Osteoblast (primary cell): ENCODE measurements at regions not wholly inside any gene's neighbourhood (a gene's known extent, or its start where the extent isn't known, plus 50 kb on each side); places are given as distances from the start of the nearest gene placed in this dataset.

ENCODE experiments used
- DNase-seq: peaks from one replicate; pipeline ENCODE4 v3.0.0; 2011; ENCODE audit warnings: low spot score, mixed read lengths; ENCODE audit not compliant: insufficient read length; ENCODE audit errors: missing footprints
- H2AFZ ChIP-seq: 2 replicates; pipeline ENCODE4 v1.6.0; 2011; ENCODE audit warnings: mild to moderate bottlenecking, low read length
- H3K27ac ChIP-seq: 2 replicates; pipeline ENCODE4 v1.5.1; 2011; ENCODE audit warnings: mild to moderate bottlenecking, low read depth, low read length, moderate library complexity
- H3K27me3 ChIP-seq: 2 replicates; pipeline ENCODE4 v1.6.0; 2012; ENCODE audit warnings: mild to moderate bottlenecking, control low read depth, inconsistent platforms, low read length, moderate library complexity; ENCODE audit not compliant: insufficient read depth
- H3K36me3 ChIP-seq: 2 replicates; pipeline ENCODE4 v1.5.1; 2011; ENCODE audit warnings: mild to moderate bottlenecking, low read length, control low read depth, moderate library complexity; ENCODE audit not compliant: insufficient read depth
- H3K4me1 ChIP-seq: 2 replicates; pipeline ENCODE4 v1.5.1; 2011; ENCODE audit warnings: mild to moderate bottlenecking, low read length, control low read depth, moderate library complexity; ENCODE audit not compliant: insufficient read depth
- H3K4me2 ChIP-seq: 2 replicates; pipeline ENCODE4 v1.6.0; 2011; ENCODE audit warnings: mild to moderate bottlenecking, low read length; ENCODE audit not compliant: insufficient read depth
- H3K4me3 ChIP-seq: fragments of 200-600 bp; sonication (generic); 3 replicates; pipeline ENCODE4 v1.5.1; 2012; ENCODE audit warnings: mild to moderate bottlenecking, low read length, inconsistent platforms; ENCODE audit not compliant: insufficient read depth
- H3K79me2 ChIP-seq: 2 replicates; pipeline ENCODE4 v1.6.0; 2012; ENCODE audit warnings: mild to moderate bottlenecking, low read length, control low read depth, inconsistent platforms; ENCODE audit not compliant: insufficient read depth
- H3K9me3 ChIP-seq: 2 replicates; pipeline ENCODE4 v1.5.1; 2011; ENCODE audit warnings: low read depth, low read length, control low read depth
- H4K20me1 ChIP-seq: 2 replicates; pipeline ENCODE4 v1.6.0; 2012; ENCODE audit warnings: mild to moderate bottlenecking, low read length, control low read depth; ENCODE audit not compliant: insufficient read depth
- CTCF ChIP-seq: IDR thresholded peaks from 2 replicates; pipeline ENCODE4 v1.5.1; 2011; ENCODE audit warnings: mild to moderate bottlenecking, low read depth, low read length, moderate library complexity; ENCODE audit errors: extremely low read depth

GRCh38 chr10:28387140-28387539, 84.3 kb upstream of the MPP7 start:
- Histone ChIP-seq H3K9me3 (no peaks in the 10 kb centered on the region), H3K27me3 (peaks cover 31% of the 10 kb centered on the region), H3K36me3 (no peaks in the 10 kb centered on the region), H4K20me1 (no peaks in the 10 kb centered on the region), H3K27ac (no peak overlapping the region), H3K4me1 (no peaks in the 10 kb centered on the region), H3K79me2 (no peaks in the 10 kb centered on the region), H3K4me2 (no peak overlapping the region), H2AFZ (no peak overlapping the region), H3K4me3 (no peak overlapping the region)
- DNase-seq, result peak; percentile 8
- no peak for TF ChIP-seq CTCF

GRCh38 chr10:28391283-28391682, 88.4 kb upstream of the MPP7 start:
- Histone ChIP-seq H3K27ac (no peak overlapping the region), H4K20me1 (no peaks in the 10 kb centered on the region), H3K4me3 (no peak overlapping the region), H2AFZ (no peak overlapping the region), H3K9me3 (no peaks in the 10 kb centered on the region), H3K79me2 (no peaks in the 10 kb centered on the region), H3K36me3 (no peaks in the 10 kb centered on the region), H3K27me3 (peaks cover 10% of the 10 kb centered on the region), H3K4me1 (no peaks in the 10 kb centered on the region), H3K4me2 (no peak overlapping the region)
- DNase-seq, result no peak
- TF ChIP-seq CTCF, result no peak

GRCh38 chr10:28393956-28394568, 91.2 kb upstream of the MPP7 start:
- TF ChIP-seq CTCF, result peak; percentile 98
- Histone ChIP-seq H3K4me2 (no peak overlapping the region), H3K4me3 (no peak overlapping the region), H3K36me3 (no peaks in the 10 kb centered on the region), H3K4me1 (no peaks in the 10 kb centered on the region), H3K27me3 (no peaks in the 10 kb centered on the region), H3K27ac (no peak overlapping the region), H4K20me1 (no peaks in the 10 kb centered on the region), H3K9me3 (no peaks in the 10 kb centered on the region), H2AFZ (no peak overlapping the region), H3K79me2 (no peaks in the 10 kb centered on the region)
- peak; percentile 65 for DNase-seq

- no peak overlapping the region for H2AFZ ChIP-seq
- H3K79me2 ChIP-seq, result no peaks in the 10 kb centered on the region
- no peaks in the 10 kb centered on the region for H3K36me3 ChIP-seq
- no peak overlapping the region for H3K4me2 ChIP-seq
- H3K4me1 ChIP-seq, result no peaks in the 10 kb centered on the region
- DNase-seq, result no peak
- peaks cover 5% of the 10 kb centered on the region for H3K27me3 ChIP-seq
- no peak for TF ChIP-seq CTCF
- H3K9me3 ChIP-seq, result no peaks in the 10 kb centered on the region
- no peaks in the 10 kb centered on the region for H4K20me1 ChIP-seq
- H3K4me3 ChIP-seq, result no peak overlapping the region
- H3K27ac ChIP-seq, result no peak overlapping the region
Observed at GRCh38 chr10:28396331-28396730, 93.5 kb upstream of the MPP7 start.
